ENCODE measurements at regions not wholly inside any gene's neighbourhood (a gene's known extent, or its start where the extent isn't known, plus 50 kb on each side); places are given as distances from the start of the nearest gene placed in this dataset.

- TF ChIP-seq POLR2AphosphoS5 (IDR thresholded peaks at IDR 0.05; ENCODE audit: insufficient read depth in 1 of 2, low read depth in 1 of 2): no peak
- no peak for TF ChIP-seq CTCF (IDR thresholded peaks at IDR 0.05)
- TF ChIP-seq POLR2A (IDR thresholded peaks at IDR 0.05): no peak
These were observed 169.0 kb upstream of the PITX1 start for GRCh38 chr5:135203019-135203418.

Measured in vagina (tissue), 2 donors.